ENCODE measurements at regions not wholly inside any gene's neighbourhood (a gene's known extent, or its start where the extent isn't known, plus 50 kb on each side); places are given as distances from the start of the nearest gene placed in this dataset.

DNA sequence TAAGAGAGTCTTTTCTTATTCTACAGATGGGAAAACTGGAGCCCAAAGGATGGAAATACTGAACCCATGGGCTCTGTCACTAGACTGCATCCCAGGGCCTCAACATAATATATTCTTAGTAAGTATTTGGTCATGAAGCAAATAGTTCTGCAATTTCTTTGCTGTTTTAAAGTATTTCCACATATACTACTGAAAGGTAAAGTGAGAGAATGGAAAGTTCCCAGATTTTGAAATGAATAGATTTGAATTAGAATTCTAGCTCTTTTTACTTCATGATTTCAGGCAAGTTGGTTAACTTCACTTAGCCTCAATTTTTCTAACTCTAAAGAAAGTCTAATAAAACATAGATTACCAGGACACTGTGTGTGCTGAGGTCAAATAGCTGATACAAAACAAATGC, 95.6 kb upstream of the FGGY start:
- Histone ChIP-seq H2BK12ac (ENCODE audit: low read depth, low read length) (no peak overlapping the region), H3K4me2 (ENCODE audit: insufficient read depth in 1 of 2, low read depth in 2 of 2, low read length in 2 of 2) (no peak overlapping the region), H2BK5ac (ENCODE audit: low read depth, low read length) (no peak overlapping the region), H3K4me1 (replicated peaks in 1 of 4; ENCODE audit: control insufficient read depth in 3 of 4, insufficient read depth in 4 of 4, low read length in 3 of 4) (no peaks in the 10 kb centered on the region), H3K36me3 (ENCODE audit: control insufficient read depth in 2 of 4, insufficient read depth in 4 of 4, low read length in 3 of 4) (no peaks in the 10 kb centered on the region), H2BK120ac (replicated peaks; ENCODE audit: low read depth, low read length) (no peak overlapping the region), H4K91ac (replicated peaks; ENCODE audit: insufficient read length, low read length) (no peak overlapping the region), H3K4me3 (ENCODE audit: extremely low read depth in 1 of 4, insufficient read depth in 2 of 4, low read depth in 3 of 4, low read length in 4 of 4) (no peak overlapping the region), H4K20me1 (replicated peaks in 1 of 2; ENCODE audit: control insufficient read depth in 1 of 2, insufficient read depth in 2 of 2, low read length in 2 of 2) (no peaks in the 10 kb centered on the region), H3K27me3 (replicated peaks in 1 of 4; ENCODE audit: control insufficient read depth in 3 of 4, extremely low read depth in 1 of 4, insufficient read depth in 3 of 4, low read length in 3 of 4) (no peaks in the 10 kb centered on the region), H3K27ac (ENCODE audit: low read depth, low read length) (no peak overlapping the region), H3K4ac (replicated peaks; ENCODE audit: insufficient read length, low read depth, low read length) (no peak overlapping the region), H3K23me2 (ENCODE audit: low read depth, low read length) (no peaks in the 10 kb centered on the region; the same call in 1 of the 2 replicates), H2BK20ac (ENCODE audit: low read length) (no peak overlapping the region), H3K79me2 (ENCODE audit: control insufficient read depth in 1 of 2, insufficient read depth in 2 of 2, low read length in 2 of 2) (no peaks in the 10 kb centered on the region), H3K9ac (replicated peaks in 1 of 4; ENCODE audit: extremely low read depth in 1 of 4, low read depth in 3 of 4, low read length in 3 of 4) (no peak overlapping the region), H3K79me1 (ENCODE audit: low read depth, low read length) (no peaks in the 10 kb centered on the region), H4K5ac (ENCODE audit: insufficient read length, low read depth, low read length) (no peak overlapping the region), H4K8ac (ENCODE audit: extremely low read depth, insufficient read depth, low read length) (no peak overlapping the region), H3K9me3 (ENCODE audit: insufficient read depth in 2 of 2, low read depth in 1 of 2, low read length in 1 of 2) (peaks cover 0 to 4% of the 10 kb centered on the region in 2 experiments; a peak in 1 of 4 replicates), H3K23ac (ENCODE audit: insufficient read length) (no peak overlapping the region), H3K18ac (ENCODE audit: extremely low read depth, low read length) (no peak overlapping the region), H2BK15ac (ENCODE audit: low read length) (no peak overlapping the region), H3K14ac (ENCODE audit: insufficient read length) (no peak overlapping the region), H2AK5ac (ENCODE audit: low read depth, low read length) (no peak overlapping the region), H2AFZ (ENCODE audit: low read length) (no peak overlapping the region), H3K56ac (replicated peaks; ENCODE audit: insufficient read length, low read depth, low read length) (no peak overlapping the region)
- POLR2A ChIA-PET (ENCODE audit: partially characterized antibody), result no interaction called here
- CTCF ChIA-PET (ENCODE audit: partially characterized antibody), result interaction anchor here (1.7 to 2.4 kb wide), 2 partner anchors 15 to 558 kb away, joined by 3 to 5 read pairs; no protein-coding TSS in a partner anchor
- DNase-seq (ENCODE audit: low read depth in 1 of 2, low spot score in 2 of 2) (no peak), FAIRE-seq (no peak)
- TF ChIP-seq CTCF (IDR thresholded peaks at IDR 0.05; ENCODE audit: control extremely low read depth in 1 of 3, insufficient read depth in 1 of 3, low read depth in 1 of 3, low read length in 3 of 3) (no peak), HDAC6 (IDR thresholded peaks at IDR 0.05; ENCODE audit: low read depth, low read length) (no peak), E2F6 (IDR thresholded peaks at IDR 0.05) (no peak), HDAC2 (IDR thresholded peaks at IDR 0.05; ENCODE audit: borderline replicate concordance in 1 of 2, low read depth in 2 of 2, low read length in 2 of 2) (no peak), SIN3A (conservative IDR thresholded peaks at IDR 0.05 in 1 of 2, IDR thresholded peaks at IDR 0.05 in 1 of 2; ENCODE audit: low read depth in 1 of 2, low read length in 2 of 2) (no peak), MAFK (IDR thresholded peaks at IDR 0.05; ENCODE audit: low read depth, low read length) (no peak), CREB1 (IDR thresholded peaks at IDR 0.05) (no peak), CTBP2 (IDR thresholded peaks at IDR 0.05; ENCODE audit: borderline replicate concordance, insufficient read depth, insufficient read length, low read length) (no peak), SIRT6 (IDR thresholded peaks at IDR 0.05; ENCODE audit: low read length) (no peak), JUN (IDR thresholded peaks at IDR 0.05; ENCODE audit: low read depth, low read length) (no peak), BACH1 (IDR thresholded peaks at IDR 0.05; ENCODE audit: low read length) (no peak), KDM5A (IDR thresholded peaks at IDR 0.05; ENCODE audit: low read length) (no peak)

All from H1 (cell line).